ENCODE measurements at regions not wholly inside any gene's neighbourhood (a gene's known extent, or its start where the extent isn't known, plus 50 kb on each side); places are given as distances from the start of the nearest gene placed in this dataset.

DNA sequence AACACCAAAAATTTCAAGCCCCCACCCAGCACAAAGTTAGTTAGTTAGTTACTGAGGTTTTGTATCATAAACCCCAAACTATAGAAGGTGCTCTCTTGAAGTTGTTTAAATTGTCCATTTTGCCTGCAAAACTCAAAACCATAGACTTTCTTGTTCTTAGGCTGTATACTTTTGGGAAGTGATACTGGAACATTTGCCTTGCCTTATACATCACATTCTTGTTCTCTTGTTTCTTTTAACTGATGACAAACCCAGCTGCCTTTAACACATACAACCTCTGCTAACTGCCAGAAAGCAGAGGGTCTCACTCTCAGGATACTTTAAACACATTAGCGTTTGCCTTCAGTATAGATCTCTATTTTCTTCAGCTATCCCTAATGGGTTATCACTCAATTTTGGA, 570.5 kb downstream of the MRPL39 start:
- TF ChIP-seq, protein P1, sequence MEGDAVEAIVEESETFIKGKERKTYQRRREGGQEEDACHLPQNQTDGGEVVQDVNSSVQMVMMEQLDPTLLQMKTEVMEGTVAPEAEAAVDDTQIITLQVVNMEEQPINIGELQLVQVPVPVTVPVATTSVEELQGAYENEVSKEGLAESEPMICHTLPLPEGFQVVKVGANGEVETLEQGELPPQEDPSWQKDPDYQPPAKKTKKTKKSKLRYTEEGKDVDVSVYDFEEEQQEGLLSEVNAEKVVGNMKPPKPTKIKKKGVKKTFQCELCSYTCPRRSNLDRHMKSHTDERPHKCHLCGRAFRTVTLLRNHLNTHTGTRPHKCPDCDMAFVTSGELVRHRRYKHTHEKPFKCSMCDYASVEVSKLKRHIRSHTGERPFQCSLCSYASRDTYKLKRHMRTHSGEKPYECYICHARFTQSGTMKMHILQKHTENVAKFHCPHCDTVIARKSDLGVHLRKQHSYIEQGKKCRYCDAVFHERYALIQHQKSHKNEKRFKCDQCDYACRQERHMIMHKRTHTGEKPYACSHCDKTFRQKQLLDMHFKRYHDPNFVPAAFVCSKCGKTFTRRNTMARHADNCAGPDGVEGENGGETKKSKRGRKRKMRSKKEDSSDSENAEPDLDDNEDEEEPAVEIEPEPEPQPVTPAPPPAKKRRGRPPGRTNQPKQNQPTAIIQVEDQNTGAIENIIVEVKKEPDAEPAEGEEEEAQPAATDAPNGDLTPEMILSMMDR (IDR thresholded peaks at IDR 0.05; ENCODE audit: extremely low read depth in 1 of 2, insufficient read depth in 1 of 2, low read depth in 1 of 2, low read length in 2 of 2) = no peak
- TF ChIP-seq POLR2AphosphoS5 (IDR thresholded peaks at IDR 0.05; ENCODE audit: insufficient read depth, low read depth, low read length) (no peak), EZH2 (IDR thresholded peaks at IDR 0.05; ENCODE audit: borderline replicate concordance, low read depth, low read length, severe bottlenecking) (no peak), POLR2A (IDR thresholded peaks at IDR 0.05; ENCODE audit: low read depth, low read length) (no peak)
- TF ChIP-seq, protein P2, sequence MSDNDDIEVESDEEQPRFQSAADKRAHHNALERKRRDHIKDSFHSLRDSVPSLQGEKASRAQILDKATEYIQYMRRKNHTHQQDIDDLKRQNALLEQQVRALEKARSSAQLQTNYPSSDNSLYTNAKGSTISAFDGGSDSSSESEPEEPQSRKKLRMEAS (IDR thresholded peaks at IDR 0.05; ENCODE audit: insufficient read depth, insufficient read length) = no peak

Data from endothelial cell of umbilical vein (primary cell).